Esophagus squamous epithelium (tissue), 5 donors: ENCODE measurements at regions not wholly inside any gene's neighbourhood (a gene's known extent, or its start where the extent isn't known, plus 50 kb on each side); places are given as distances from the start of the nearest gene placed in this dataset.

Source experiments
- DNase-seq: peaks from one replicate; lab custom pipeline; 2025; lab: John Stamatoyannopoulos, UW
- H3K27ac ChIP-seq, 4 donors: fragments of 200-600 bp; sonication (generic); one replicate each; pipeline ENCODE4 v1.5.1; 2016 to 2019; ENCODE audit warnings: mild to moderate bottlenecking in 1 of 4
- H3K27me3 ChIP-seq, 4 donors: fragments of 200-600 bp; sonication (generic); 1 replicate in 3 of 4; 2 replicates in 1 of 4; pipeline versions ENCODE4 v1.5.1 to v1.6.0; 2017 to 2021; ENCODE audit warnings: antibody characterized with exemption in 1 of 4
- H3K36me3 ChIP-seq, 3 donors: fragments of 200-600 bp; sonication (generic); one replicate each; pipeline ENCODE4 v1.5.1; 2016 to 2019
- H3K4me1 ChIP-seq, 3 donors: fragments of 200-600 bp; sonication (generic); one replicate each; pipeline ENCODE4 v1.5.1; 2017 to 2019
- H3K4me3 ChIP-seq, 4 donors: fragments of 200-600 bp; sonication (generic); 1 replicate in 3 of 4; 2 replicates in 1 of 4; pipeline ENCODE4 v1.5.1; 2016 to 2019; ENCODE audit warnings: mild to moderate bottlenecking in 2 of 4, moderate library complexity in 1 of 4
- H3K9me3 ChIP-seq, 3 donors: fragments of 200-600 bp; sonication (generic); one replicate each; pipeline ENCODE4 v1.5.1; 2016 to 2019
- CTCF ChIP-seq, 6 experiments: fragments of 450-650 bp in 4 of 6; fragments of 200-600 bp in 2 of 6; sonication (generic) in 2 of 6; IDR thresholded peaks; one replicate each; pipeline ENCODE4 v1.5.1; 2016 to 2019; ENCODE audit warnings: antibody characterized with exemption in 6 of 6, mild to moderate bottlenecking in 4 of 6, moderate library complexity in 4 of 6
- POLR2A ChIP-seq, 4 donors: fragments of 450-650 bp; IDR thresholded peaks; one replicate each; pipeline ENCODE4 v1.6.1; 2017; ENCODE audit warnings: antibody characterized with exemption in 4 of 4, mild to moderate bottlenecking in 4 of 4, moderate library complexity in 3 of 4
- WGBS, 2 donors: methylation state at CpG; one replicate each; pipeline ENCODE4 v1.1.5; 2018; 5-methylcytosine and 5-hydroxymethylcytosine counted together
- intact Hi-C: fragments of 100-400 bp; cut with DNase I; formaldehyde crosslinking; loops from one replicate; pipeline ENCODE4 v1.15.0; 2022
- donor health status: DM: yes; HTN: yes; CAD: no.

- Histone ChIP-seq H3K36me3 (no peaks in the 10 kb centered on the region), H3K27ac (no peak overlapping the region), H3K9me3 (no peaks in the 10 kb centered on the region), H3K27me3 (no peaks in the 10 kb centered on the region), H3K4me3 (no peak overlapping the region), H3K4me1 (no peaks in the 10 kb centered on the region)
- no peak for TF ChIP-seq CTCF (IDR thresholded peaks at IDR 0.05)
- TF ChIP-seq POLR2A (IDR thresholded peaks at IDR 0.05): no peak
- no peak for DNase-seq
- 66 to 72% methylated on average over 7 of the region's 7 CpGs for WGBS, 2 donors
- intact Hi-C loops: no loop called here
These were observed 528.9 kb downstream of the EPM2A start for GRCh38 chr6:145206247-145206907.

DNA sequence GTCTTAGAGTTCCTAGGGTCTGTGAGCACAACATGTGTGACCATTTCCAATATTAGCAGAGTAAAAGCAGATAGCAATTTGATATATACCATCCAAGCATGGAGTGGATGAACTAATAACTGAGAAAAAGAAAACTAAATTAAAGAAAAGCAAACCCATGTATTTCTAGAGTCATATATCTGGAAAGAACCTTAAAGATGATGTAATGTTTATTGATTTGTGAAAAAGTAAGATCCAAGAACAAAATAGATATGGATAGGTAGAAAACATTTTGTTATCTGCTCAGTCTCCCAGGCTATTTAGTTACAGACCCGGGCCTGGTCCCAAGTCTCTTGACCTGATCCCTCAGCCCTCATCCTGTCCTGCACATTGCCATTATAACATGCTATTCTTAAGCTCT, 526.8 kb downstream of the EPM2A start:
- no peaks in the 10 kb centered on the region for H3K27me3 ChIP-seq
- WGBS, 2 donors: 57 to 88% methylated on average over 1 of the region's 1 CpG
- no peak overlapping the region for H3K4me3 ChIP-seq
- H3K4me1 ChIP-seq: no peaks in the 10 kb centered on the region
- no peaks in the 10 kb centered on the region for H3K9me3 ChIP-seq
- no peak for DNase-seq
- no peaks in the 10 kb centered on the region for H3K36me3 ChIP-seq
- H3K27ac ChIP-seq: no peak overlapping the region
- intact Hi-C loops: no loop called here
- no peak for TF ChIP-seq CTCF (IDR thresholded peaks at IDR 0.05)
- TF ChIP-seq POLR2A (IDR thresholded peaks at IDR 0.05): no peak

DNA sequence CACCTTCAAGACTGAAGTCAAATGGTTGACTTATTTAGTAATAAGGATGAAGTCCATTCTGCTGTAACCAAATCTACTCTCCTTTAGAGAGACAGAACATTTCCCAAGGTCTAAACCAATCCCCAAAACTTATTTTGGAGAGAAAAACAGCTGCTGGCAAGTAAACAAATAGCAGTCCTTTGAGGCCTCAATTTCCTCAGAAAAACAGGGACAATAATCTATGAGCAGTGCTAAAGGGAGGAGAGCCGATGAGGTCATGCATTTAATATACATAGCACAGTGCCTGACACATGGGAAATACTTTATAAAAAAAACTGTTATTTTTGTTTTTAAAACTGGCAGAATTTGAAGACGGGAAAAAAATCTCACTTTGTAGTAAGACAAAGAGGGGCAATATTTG, 526.0 kb downstream of the EPM2A start:
- Histone ChIP-seq H3K27ac (no peak overlapping the region), H3K4me1 (no peaks in the 10 kb centered on the region), H3K27me3 (no peaks in the 10 kb centered on the region), H3K4me3 (no peak overlapping the region), H3K9me3 (no peaks in the 10 kb centered on the region), H3K36me3 (no peaks in the 10 kb centered on the region)
- no peak for TF ChIP-seq CTCF (IDR thresholded peaks at IDR 0.05)
- TF ChIP-seq POLR2A (IDR thresholded peaks at IDR 0.05): no peak
- intact Hi-C loops: no loop called here
- 84 to 94% methylated on average over 2 of the region's 2 CpGs for WGBS, 2 donors
- no peak for DNase-seq

DNA sequence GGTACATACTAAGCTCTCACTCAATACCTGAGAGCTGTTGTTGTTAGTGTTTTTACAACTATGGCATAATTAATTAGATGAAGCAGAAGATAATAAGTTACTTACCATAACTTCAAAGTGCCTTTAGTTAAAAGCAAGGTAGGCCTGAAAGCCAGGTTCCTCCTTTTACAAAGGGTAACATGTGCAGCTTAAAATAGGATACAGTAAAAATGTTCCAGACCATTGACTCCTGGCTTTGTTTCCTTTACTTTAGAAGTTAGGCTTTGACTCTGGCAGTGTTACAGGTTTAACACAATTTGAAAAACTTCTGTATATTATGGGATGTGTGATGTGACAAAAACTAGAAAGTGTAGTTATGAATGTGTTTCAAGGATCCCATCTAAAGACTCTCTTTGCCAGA, 522.5 kb downstream of the EPM2A start:
- no peak for TF ChIP-seq CTCF (IDR thresholded peaks at IDR 0.05)
- TF ChIP-seq POLR2A (IDR thresholded peaks at IDR 0.05): no peak

DNA sequence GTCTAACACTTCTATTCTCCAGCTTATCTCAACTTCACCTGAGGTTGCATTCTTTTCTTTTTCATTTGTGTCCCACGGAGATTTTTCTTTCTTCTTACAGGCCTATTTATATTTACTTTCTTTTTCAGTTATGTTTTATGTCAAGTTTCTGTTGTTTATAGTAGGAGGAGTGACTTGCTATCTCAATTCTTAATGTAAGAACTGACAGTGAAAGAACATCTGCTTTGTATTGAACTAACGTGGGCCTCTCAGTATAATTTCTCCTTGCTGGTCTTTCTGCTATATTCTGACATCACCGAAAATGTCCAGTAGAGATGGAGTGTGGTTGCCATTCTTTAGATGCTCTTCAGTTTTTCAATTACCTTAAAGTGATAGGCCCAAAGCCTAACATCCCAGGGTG, 521.7 kb downstream of the EPM2A start:
- Histone ChIP-seq H3K36me3 (no peaks in the 10 kb centered on the region), H3K4me1 (no peaks in the 10 kb centered on the region), H3K27ac (no peak overlapping the region), H3K9me3 (no peaks in the 10 kb centered on the region), H3K27me3 (no peaks in the 10 kb centered on the region), H3K4me3 (no peak overlapping the region)
- intact Hi-C loops: no loop called here
- WGBS, 2 donors: 60 to 66% methylated on average over 3 of the region's 3 CpGs
- no peak for DNase-seq
- no peak for TF ChIP-seq CTCF (IDR thresholded peaks at IDR 0.05)

More for the DNA sequence above, 522.5 kb downstream of the EPM2A start:
- no peak overlapping the region for H3K27ac ChIP-seq
- H3K27me3 ChIP-seq: no peaks in the 10 kb centered on the region
- no peaks in the 10 kb centered on the region for H3K9me3 ChIP-seq
- intact Hi-C loops: no loop called here
- DNase-seq: no peak
- no peak overlapping the region for H3K4me3 ChIP-seq
- no peaks in the 10 kb centered on the region for H3K4me1 ChIP-seq
- H3K36me3 ChIP-seq: no peaks in the 10 kb centered on the region
